Activated T-cell treated with anti-CD3 and anti-CD28 coated beads for 1 hour (primary cell): ENCODE measurements at regions not wholly inside any gene's neighbourhood (a gene's known extent, or its start where the extent isn't known, plus 50 kb on each side); places are given as distances from the start of the nearest gene placed in this dataset.

Source experiments
- DNase-seq: peaks from one replicate; pipeline ENCODE4 v3.0.0-alpha.2; 2020; ENCODE audit warnings: low read depth

DNA sequence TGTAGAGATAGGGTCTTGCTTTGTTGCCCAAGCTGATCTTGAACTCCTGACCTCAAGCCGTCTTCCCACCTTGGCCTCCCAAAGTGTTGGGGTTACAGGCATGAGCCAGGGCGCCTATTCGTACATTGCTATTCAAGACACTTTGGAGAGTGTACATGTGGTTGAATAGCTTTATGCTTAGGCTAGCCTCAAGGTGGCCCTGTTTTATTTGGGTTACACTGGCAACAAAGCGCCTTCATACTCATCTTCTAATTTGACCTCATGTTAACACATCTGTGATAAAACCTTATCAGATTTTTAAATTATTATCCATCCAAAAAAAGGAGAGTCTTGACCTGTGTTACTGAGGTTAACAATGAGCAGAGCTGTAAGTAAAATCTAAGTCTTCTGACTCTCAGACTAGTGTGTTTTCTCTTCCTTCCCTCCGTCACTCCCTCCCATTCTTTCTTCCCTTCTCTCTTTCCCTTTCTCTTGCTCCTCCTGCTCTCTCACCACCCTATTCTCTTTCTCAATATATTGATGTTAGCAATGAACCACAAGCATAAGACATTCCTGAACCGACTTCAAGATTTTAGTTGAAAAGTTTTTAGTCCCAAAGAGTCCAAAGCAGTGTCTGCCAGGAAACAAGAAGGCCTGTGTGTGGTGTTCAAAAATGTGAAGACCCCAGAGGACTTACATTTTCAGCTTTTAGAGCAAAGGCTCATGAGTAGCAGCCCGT lies 603.7 kb upstream of the CFAP20DC start:
- DNase-seq = no peak

GRCh38 chr3:59644479-59645402 lies 594.9 kb upstream of the CFAP20DC start:
- no peak for DNase-seq

DNA sequence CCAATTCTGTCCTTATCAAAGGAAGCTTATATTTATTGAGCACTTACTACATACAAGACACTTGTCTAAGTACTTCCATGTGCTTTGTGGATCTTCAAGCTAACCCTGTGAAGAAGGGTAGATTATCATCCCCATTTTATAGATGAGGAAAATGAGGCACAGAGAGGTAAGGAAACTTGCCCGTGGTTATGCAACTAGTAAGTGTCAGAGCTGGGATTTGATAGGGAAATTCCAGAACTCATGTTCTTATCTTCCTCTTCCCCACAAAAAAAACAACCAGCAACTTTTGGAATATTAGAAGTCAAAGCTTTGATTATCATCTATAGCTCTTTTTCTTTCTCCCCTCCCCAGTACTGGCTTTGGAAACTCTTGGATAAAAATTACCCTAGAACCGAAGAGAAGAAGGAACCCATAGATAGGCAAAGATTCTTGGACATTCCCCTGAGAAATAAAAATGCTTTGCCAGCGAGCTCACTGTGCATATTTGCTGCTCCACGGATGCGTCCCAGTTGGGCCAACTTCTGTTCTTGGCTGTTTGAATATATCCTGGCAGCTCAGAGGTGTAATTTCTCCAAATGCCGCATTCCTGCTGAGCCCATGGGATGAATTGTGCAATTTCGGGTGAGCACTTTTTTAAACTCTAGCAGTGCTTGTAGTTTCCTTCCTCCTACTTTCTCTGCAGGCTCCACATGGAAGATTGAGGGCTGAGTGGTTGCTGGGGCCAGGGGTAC lies 591.5 kb upstream of the CFAP20DC start:
- DNase-seq = no peak

GRCh38 chr3:59632760-59633573 lies 583.1 kb upstream of the CFAP20DC start:
- no peak for DNase-seq

DNA sequence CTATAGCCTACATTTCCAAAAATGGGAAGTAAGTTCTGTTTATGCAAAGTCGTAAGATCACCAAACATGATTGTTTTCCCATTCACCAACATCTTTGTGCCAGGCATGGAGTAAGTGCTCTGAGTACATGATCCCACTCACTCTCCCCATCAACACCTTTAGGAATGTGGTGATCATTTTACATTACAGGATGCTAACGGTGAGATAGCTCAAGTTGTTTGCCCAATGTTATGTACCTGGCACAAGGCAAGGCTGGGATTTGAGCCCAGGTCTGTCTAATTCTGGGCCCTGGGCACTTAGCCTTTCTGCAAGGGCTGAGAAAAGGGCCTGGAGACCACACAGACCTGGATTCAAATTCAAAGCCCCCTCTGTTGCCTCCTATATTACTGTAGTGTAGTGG lies 581.7 kb upstream of the CFAP20DC start:
- DNase-seq = no peak

GRCh38 chr3:59621037-59621436 lies 571.2 kb upstream of the CFAP20DC start:
- no peak for DNase-seq

DNA sequence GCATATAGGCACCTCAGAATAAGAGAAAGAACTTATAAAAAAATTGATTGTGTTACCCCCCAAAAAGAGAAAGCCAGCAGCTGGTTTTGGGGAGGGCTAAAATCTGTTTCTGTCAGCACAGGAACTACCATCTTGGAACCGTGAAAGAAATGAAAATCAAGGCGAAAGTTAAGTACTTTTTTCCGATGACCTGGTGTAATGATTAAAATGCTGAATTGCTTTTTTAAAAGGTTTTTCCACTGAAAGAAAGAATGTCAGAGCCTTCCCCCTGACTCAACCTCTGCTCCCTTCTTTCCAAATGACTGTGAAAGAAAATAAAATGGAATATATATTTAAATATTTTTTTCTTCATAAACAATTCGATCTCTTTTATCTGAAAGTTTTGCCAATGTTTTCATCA lies 570.5 kb upstream of the CFAP20DC start:
- no peak for DNase-seq

- no peak for DNase-seq
These were observed 562.6 kb upstream of the CFAP20DC start for GRCh38 chr3:59612444-59612715.

GRCh38 chr3:59611649-59612443 lies 562.0 kb upstream of the CFAP20DC start:
- no peak for DNase-seq

GRCh38 chr3:59609657-59610348 lies 560.0 kb upstream of the CFAP20DC start:
- DNase-seq = no peak

GRCh38 chr3:59608356-59608755 lies 558.5 kb upstream of the CFAP20DC start:
- DNase-seq = no peak

- DNase-seq = no peak
These were observed 557.8 kb upstream of the CFAP20DC start for GRCh38 chr3:59607656-59608055.

DNA sequence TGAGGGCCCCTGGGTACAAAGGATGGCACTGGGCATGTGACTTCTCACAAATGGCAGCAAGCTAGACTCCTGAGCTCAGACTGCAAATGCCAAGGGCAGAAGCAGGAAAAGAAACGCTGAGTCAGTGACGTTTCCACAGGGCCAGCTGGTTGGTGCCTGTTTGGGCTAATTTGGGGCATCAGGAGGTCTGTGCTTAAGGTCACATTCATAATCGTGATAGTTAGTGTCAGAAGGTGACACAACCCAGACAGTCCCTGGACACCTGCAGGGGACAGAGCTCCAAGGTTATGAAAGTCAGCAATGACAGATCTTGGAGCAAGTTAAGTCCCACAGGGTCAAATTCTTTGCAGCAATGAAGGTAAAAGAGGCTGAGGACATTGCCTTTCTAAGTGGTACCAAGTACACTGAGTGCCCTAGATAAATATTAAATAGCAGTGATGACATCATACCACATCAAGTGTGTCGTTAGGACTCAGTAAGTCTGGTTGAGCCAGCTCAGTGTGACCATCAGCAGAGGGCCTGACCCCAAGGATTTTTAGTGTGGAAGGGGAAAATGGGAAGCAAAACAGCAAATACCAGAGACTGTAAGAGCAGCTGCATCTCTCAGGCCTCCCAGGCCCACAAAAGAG lies 556.9 kb upstream of the CFAP20DC start:
- DNase-seq = no peak

GRCh38 chr3:59605944-59606534 lies 556.2 kb upstream of the CFAP20DC start:
- no peak for DNase-seq

DNA sequence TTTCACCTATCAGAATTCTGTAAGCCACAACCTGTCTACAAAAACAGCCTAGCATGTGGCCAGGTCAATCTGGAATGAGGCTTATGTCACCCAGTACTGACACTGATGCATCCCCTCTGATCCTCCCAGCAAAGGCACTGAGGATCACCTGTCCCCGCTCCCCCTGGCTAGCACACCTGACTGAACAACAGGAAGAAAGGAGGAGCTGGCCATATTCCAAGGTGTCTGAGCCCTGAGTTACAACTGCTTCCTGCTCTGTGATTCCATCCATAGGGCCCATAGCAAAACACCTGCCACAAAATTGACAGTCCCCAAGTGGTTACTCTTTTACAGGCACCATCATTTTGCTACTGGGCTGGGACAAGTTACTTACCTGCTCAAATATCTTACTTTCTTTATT lies 555.5 kb upstream of the CFAP20DC start:
- no peak for DNase-seq

GRCh38 chr3:59601486-59601885 lies 551.7 kb upstream of the CFAP20DC start:
- no peak for DNase-seq

GRCh38 chr3:59600631-59601030 lies 550.8 kb upstream of the CFAP20DC start:
- no peak for DNase-seq

DNA sequence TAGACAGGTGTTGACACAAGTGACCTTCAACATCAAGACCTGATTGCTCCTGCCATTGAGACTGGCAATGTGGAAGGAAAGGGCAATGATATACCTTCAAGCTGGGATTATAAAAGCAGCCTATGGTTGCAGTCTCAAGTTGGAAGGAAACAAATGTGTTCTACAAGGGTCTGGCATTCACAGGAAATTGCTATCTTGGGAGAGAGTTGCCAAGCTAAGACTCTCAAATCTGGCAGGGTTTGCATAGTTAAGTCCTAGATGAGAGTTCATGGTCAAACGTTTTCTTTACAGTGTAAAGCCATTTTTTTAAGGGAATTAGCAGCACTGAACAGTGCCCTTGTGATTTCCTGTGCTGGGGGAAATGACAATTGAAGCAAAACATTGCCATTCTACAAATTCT lies 546.9 kb upstream of the CFAP20DC start:
- no peak for DNase-seq

GRCh38 chr3:59595830-59596229 lies 546.0 kb upstream of the CFAP20DC start:
- DNase-seq = no peak

- DNase-seq = no peak
These were observed 543.6 kb upstream of the CFAP20DC start for GRCh38 chr3:59593380-59593779.
